ENCODE measurements at regions not wholly inside any gene's neighbourhood (a gene's known extent, or its start where the extent isn't known, plus 50 kb on each side); places are given as distances from the start of the nearest gene placed in this dataset.
"Not testable (repeated sequence)": the region's sequence is repeated elsewhere in the genome, so short reads cannot be mapped to it uniquely, and the experiment has no call there.

- no peaks in the 10 kb centered on the region for H3K9me3 ChIP-seq (replicated peaks)
- H3K27me3 ChIP-seq (replicated peaks), result peaks cover 6% of the 10 kb centered on the region
- H3K4me3 ChIP-seq, result no peak overlapping the region
- no peak overlapping the region for H3K27ac ChIP-seq
- no peaks in the 10 kb centered on the region for H3K36me3 ChIP-seq
- DNase-seq (ENCODE audit: low read depth in 1 of 2, low spot score in 2 of 2), result no peak
- no peaks in the 10 kb centered on the region for H3K4me1 ChIP-seq (replicated peaks)
Measured at GRCh38 chr16:9334103-9334502, 242.7 kb downstream of the HAPSTR1 start.

- no peak overlapping the region for H3K4me3 ChIP-seq
- H3K27ac ChIP-seq, result no peak overlapping the region
- H3K27me3 ChIP-seq (replicated peaks), result peaks cover 3% of the 10 kb centered on the region; the same call in 1 of the 2 replicates
- no peaks in the 10 kb centered on the region for H3K36me3 ChIP-seq
- DNase-seq (ENCODE audit: low read depth in 1 of 2, low spot score in 2 of 2), result no peak
- H3K4me1 ChIP-seq (replicated peaks), result no peaks in the 10 kb centered on the region
- H3K9me3 ChIP-seq (replicated peaks), result no peaks in the 10 kb centered on the region
Measured at GRCh38 chr16:9337308-9338032, 246.0 kb downstream of the HAPSTR1 start.

GRCh38 chr16:9338068-9338467, 246.6 kb downstream of the HAPSTR1 start:
- Histone ChIP-seq H3K36me3 (no peaks in the 10 kb centered on the region), H3K9me3 (replicated peaks) (no peaks in the 10 kb centered on the region), H3K27ac (no peak overlapping the region), H3K27me3 (replicated peaks) (peaks cover 3% of the 10 kb centered on the region; the same call in 1 of the 2 replicates), H3K4me3 (no peak overlapping the region), H3K4me1 (replicated peaks) (no peaks in the 10 kb centered on the region)
- DNase-seq (ENCODE audit: low read depth in 1 of 2, low spot score in 2 of 2), result no peak

- H3K4me3 ChIP-seq, result no peak overlapping the region
- no peaks in the 10 kb centered on the region for H3K36me3 ChIP-seq
- peaks cover 3% of the 10 kb centered on the region; the same call in 1 of the 2 replicates for H3K27me3 ChIP-seq (replicated peaks)
Measured at GRCh38 chr16:9338510-9338909, 247.1 kb downstream of the HAPSTR1 start.

GRCh38 chr16:9340526-9341256, 249.2 kb downstream of the HAPSTR1 start:
- no peak for DNase-seq (ENCODE audit: low read depth in 1 of 2, low spot score in 2 of 2)
- Histone ChIP-seq H3K27ac (no peak overlapping the region), H3K4me1 (replicated peaks) (no peaks in the 10 kb centered on the region), H3K36me3 (no peaks in the 10 kb centered on the region), H3K9me3 (replicated peaks) (no peaks in the 10 kb centered on the region), H3K27me3 (replicated peaks) (peaks cover 3% of the 10 kb centered on the region; the same call in 1 of the 2 replicates), H3K4me3 (no peak overlapping the region)

More at GRCh38 chr16:9338510-9338909, 247.1 kb downstream of the HAPSTR1 start:
- DNase-seq (ENCODE audit: low read depth in 1 of 2, low spot score in 2 of 2), result no peak
- no peaks in the 10 kb centered on the region for H3K4me1 ChIP-seq (replicated peaks)
- H3K27ac ChIP-seq, result no peak overlapping the region
- H3K9me3 ChIP-seq (replicated peaks), result no peaks in the 10 kb centered on the region

- H3K27ac ChIP-seq, result no peak overlapping the region
- H3K36me3 ChIP-seq, result no peaks in the 10 kb centered on the region
- H3K4me1 ChIP-seq (replicated peaks), result no peaks in the 10 kb centered on the region
- DNase-seq (ENCODE audit: low read depth in 1 of 2, low spot score in 2 of 2), result no peak
- peaks cover 3% of the 10 kb centered on the region; the same call in 1 of the 2 replicates for H3K27me3 ChIP-seq (replicated peaks)
- no peaks in the 10 kb centered on the region for H3K9me3 ChIP-seq (replicated peaks)
- no peak overlapping the region for H3K4me3 ChIP-seq
Measured at GRCh38 chr16:9343276-9343675, 251.8 kb downstream of the HAPSTR1 start.

GRCh38 chr16:9344508-9344907, 253.1 kb downstream of the HAPSTR1 start:
- Histone ChIP-seq H3K36me3 (no peaks in the 10 kb centered on the region), H3K27me3 (replicated peaks) (peaks cover 3% of the 10 kb centered on the region; the same call in 1 of the 2 replicates), H3K4me3 (no peak overlapping the region), H3K9me3 (replicated peaks) (no peaks in the 10 kb centered on the region), H3K27ac (no peak overlapping the region), H3K4me1 (replicated peaks) (no peaks in the 10 kb centered on the region)
- no peak for DNase-seq (ENCODE audit: low read depth in 1 of 2, low spot score in 2 of 2)

GRCh38 chr16:9345046-9345445, 253.6 kb downstream of the HAPSTR1 start:
- Histone ChIP-seq H3K4me3 (no peak overlapping the region), H3K9me3 (replicated peaks) (no peaks in the 10 kb centered on the region), H3K4me1 (replicated peaks) (no peaks in the 10 kb centered on the region), H3K27me3 (replicated peaks) (peaks cover 3% of the 10 kb centered on the region; the same call in 1 of the 2 replicates), H3K36me3 (no peaks in the 10 kb centered on the region), H3K27ac (no peak overlapping the region)
- no peak for DNase-seq (ENCODE audit: low read depth in 1 of 2, low spot score in 2 of 2)

- H3K4me1 ChIP-seq (replicated peaks), result no peaks in the 10 kb centered on the region
- no peaks in the 10 kb centered on the region for H3K9me3 ChIP-seq (replicated peaks)
- no peaks in the 10 kb centered on the region for H3K36me3 ChIP-seq
- no peak overlapping the region for H3K4me3 ChIP-seq
- H3K27ac ChIP-seq, result no peak overlapping the region
- no peak for DNase-seq (ENCODE audit: low read depth in 1 of 2, low spot score in 2 of 2)
- peaks cover 3% of the 10 kb centered on the region; the same call in 1 of the 2 replicates for H3K27me3 ChIP-seq (replicated peaks)
Measured at GRCh38 chr16:9345880-9346279, 254.4 kb downstream of the HAPSTR1 start.

GRCh38 chr16:9348912-9349311, 257.5 kb downstream of the HAPSTR1 start:
- no peak for DNase-seq (ENCODE audit: low read depth in 1 of 2, low spot score in 2 of 2)
- H3K36me3 ChIP-seq, result no peaks in the 10 kb centered on the region
- H3K4me3 ChIP-seq, result no peak overlapping the region
- H3K4me1 ChIP-seq (replicated peaks), result no peaks in the 10 kb centered on the region
- H3K27ac ChIP-seq, result no peak overlapping the region
- no peaks in the 10 kb centered on the region for H3K27me3 ChIP-seq (replicated peaks)
- H3K9me3 ChIP-seq (replicated peaks), result no peaks in the 10 kb centered on the region

- not testable (repeated sequence) for H3K27me3 ChIP-seq (replicated peaks); DNase-seq (ENCODE audit: low read depth in 1 of 2, low spot score in 2 of 2); H3K9me3 ChIP-seq (replicated peaks); H3K4me3 ChIP-seq; H3K27ac ChIP-seq; H3K36me3 ChIP-seq; H3K4me1 ChIP-seq (replicated peaks)
Measured at GRCh38 chr16:9349373-9349960, 258.0 kb downstream of the HAPSTR1 start.

GRCh38 chr16:9350119-9350799, 258.8 kb downstream of the HAPSTR1 start:
- H3K27me3 ChIP-seq (replicated peaks); H3K4me1 ChIP-seq (replicated peaks); H3K4me3 ChIP-seq; H3K27ac ChIP-seq; H3K9me3 ChIP-seq (replicated peaks); DNase-seq (ENCODE audit: low read depth in 1 of 2, low spot score in 2 of 2); H3K36me3 ChIP-seq: not testable (repeated sequence)

GRCh38 chr16:9351440-9351839, 260.0 kb downstream of the HAPSTR1 start:
- Histone ChIP-seq H3K36me3 (no peaks in the 10 kb centered on the region), H3K4me1 (replicated peaks) (no peaks in the 10 kb centered on the region), H3K4me3 (no peak overlapping the region), H3K27ac (no peak overlapping the region), H3K27me3 (replicated peaks) (0 out of 2 replicates have a peak, but pooled peaks cover 4% of the 10 kb centered on the region), H3K9me3 (replicated peaks) (no peaks in the 10 kb centered on the region)
- no peak for DNase-seq (ENCODE audit: low read depth in 1 of 2, low spot score in 2 of 2)
